CD4-positive, alpha-beta T cell treated with Interleukin-4 for 1 hour (primary cell): ENCODE measurements at regions not wholly inside any gene's neighbourhood (a gene's known extent, or its start where the extent isn't known, plus 50 kb on each side); places are given as distances from the start of the nearest gene placed in this dataset.

Experiments
- DNase-seq, 2 donors: peaks; one replicate each; pipeline ENCODE4 v3.0.0-alpha.2; 2020 to 2022

- DNase-seq = no peak
Observed at GRCh38 chr10:121041499-121041898, 190.3 kb downstream of the WDR11 start.

- no peak for DNase-seq
Observed at GRCh38 chr10:121041906-121042305, 190.7 kb downstream of the WDR11 start.

GRCh38 chr10:121042342-121042741 lies 191.2 kb downstream of the WDR11 start:
- no peak for DNase-seq

- no peak for DNase-seq
Observed at GRCh38 chr10:121043124-121043849, 192.1 kb downstream of the WDR11 start.

GRCh38 chr10:121048749-121049148 lies 197.6 kb downstream of the WDR11 start:
- DNase-seq = no peak

GRCh38 chr10:121049489-121049888 lies 198.3 kb downstream of the WDR11 start:
- no peak for DNase-seq

- DNase-seq = no peak
Observed at GRCh38 chr10:121049923-121050322, 198.8 kb downstream of the WDR11 start.

GRCh38 chr10:121051171-121051570 lies 200.0 kb downstream of the WDR11 start:
- DNase-seq = no peak

GRCh38 chr10:121051696-121052279 lies 200.6 kb downstream of the WDR11 start:
- DNase-seq = no peak

GRCh38 chr10:121053151-121053550 lies 202.0 kb downstream of the WDR11 start:
- no peak for DNase-seq

GRCh38 chr10:121054874-121055273 lies 203.7 kb downstream of the WDR11 start:
- no peak for DNase-seq

- no peak for DNase-seq
Observed at GRCh38 chr10:121057269-121057668, 206.1 kb downstream of the WDR11 start.

- DNase-seq = no peak
Observed at GRCh38 chr10:121058082-121058481, 206.9 kb downstream of the WDR11 start.

GRCh38 chr10:121059351-121059750 lies 208.2 kb downstream of the WDR11 start:
- no peak for DNase-seq

- no peak for DNase-seq
Observed at GRCh38 chr10:121062115-121062514, 211.0 kb downstream of the WDR11 start.

GRCh38 chr10:121063744-121064143 lies 212.6 kb downstream of the WDR11 start:
- DNase-seq = no peak

GRCh38 chr10:121064491-121064890 lies 213.3 kb downstream of the WDR11 start:
- no peak for DNase-seq

GRCh38 chr10:121065330-121065729 lies 214.2 kb downstream of the WDR11 start:
- DNase-seq = no peak

GRCh38 chr10:121069061-121069850 lies 218.1 kb downstream of the WDR11 start:
- DNase-seq = no peak

- no peak for DNase-seq
Observed at GRCh38 chr10:121070275-121071070, 219.3 kb downstream of the WDR11 start.

- no peak for DNase-seq
Observed at GRCh38 chr10:121071901-121072300, 220.7 kb downstream of the WDR11 start.

- no peak for DNase-seq
Observed at GRCh38 chr10:121073728-121074127, 222.6 kb downstream of the WDR11 start.
